HCEC 1CT (cell line): ENCODE measurements at regions not wholly inside any gene's neighbourhood (a gene's known extent, or its start where the extent isn't known, plus 50 kb on each side); places are given as distances from the start of the nearest gene placed in this dataset.

ENCODE experiments used
- DNase-seq: peaks from one replicate; pipeline ENCODE4 v3.0.0-alpha.2; 2017

GRCh38 chr4:130393231-130393630 is 1297.3 kb downstream of the C4orf33 start:
- no peak for DNase-seq

DNA sequence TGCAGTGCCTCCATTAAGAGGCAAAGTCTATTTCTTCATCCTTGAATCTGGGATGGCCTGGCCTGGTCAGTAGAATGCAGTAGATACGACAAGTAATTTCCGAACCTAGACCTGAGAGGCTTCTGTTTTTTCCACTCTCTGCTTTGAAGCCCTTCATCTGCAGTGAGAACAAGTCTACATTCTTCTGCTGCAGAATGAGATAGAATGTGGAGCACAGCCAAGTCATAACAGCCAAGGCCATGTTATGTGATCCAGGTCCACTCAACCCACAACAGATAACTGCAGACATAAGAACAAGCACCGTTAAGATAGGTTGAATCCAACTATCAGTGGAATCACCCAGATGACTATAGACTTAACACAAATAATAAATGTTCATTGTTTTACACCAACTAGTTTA is 1297.7 kb downstream of the C4orf33 start:
- DNase-seq: peak; percentile 4

DNA sequence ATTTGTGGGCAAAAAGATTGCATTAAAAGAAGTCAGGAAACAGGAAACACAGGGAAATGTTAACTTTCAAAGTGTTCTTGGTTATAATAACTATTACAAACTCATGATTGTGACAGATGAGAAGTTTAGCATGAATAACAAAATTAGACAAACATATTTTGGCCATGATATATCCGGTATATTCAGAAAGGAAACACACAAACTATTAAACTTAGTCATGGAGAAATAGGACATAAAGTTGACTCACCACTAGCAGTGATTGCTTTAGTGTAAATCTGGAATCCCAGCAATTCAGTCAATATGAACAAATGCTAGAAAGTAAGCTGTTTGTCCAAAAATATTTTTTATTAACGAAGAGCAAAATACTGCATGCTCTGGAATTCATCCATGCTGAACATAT is 1299.9 kb downstream of the C4orf33 start:
- peak; percentile 88 for DNase-seq

- no peak for DNase-seq
These were observed 1307.3 kb downstream of the C4orf33 start for GRCh38 chr4:130403221-130403620.

GRCh38 chr4:130416228-130416627 is 1320.3 kb downstream of the C4orf33 start:
- no peak for DNase-seq

GRCh38 chr4:130419211-130419975 is 1323.4 kb downstream of the C4orf33 start:
- no peak for DNase-seq

DNA sequence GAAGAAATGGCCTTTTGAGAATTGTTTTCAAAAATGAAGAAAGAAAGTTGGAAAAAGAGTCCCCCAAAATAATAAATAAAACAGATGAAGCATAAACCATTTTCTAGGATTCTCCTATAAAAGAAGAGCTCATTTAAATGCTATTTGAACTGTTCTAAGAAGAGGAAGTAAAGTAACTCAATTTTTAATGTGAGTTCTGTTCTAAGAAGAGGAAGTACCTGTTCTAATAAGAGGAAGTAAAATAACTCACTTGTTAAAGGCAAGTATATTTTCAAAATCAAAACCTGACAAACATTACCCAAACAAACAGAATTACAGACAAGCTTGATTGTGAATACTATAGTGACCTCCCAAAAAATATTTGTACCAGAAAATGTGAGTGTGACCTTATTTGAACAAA is 1326.3 kb downstream of the C4orf33 start:
- DNase-seq: no peak

GRCh38 chr4:130424211-130424610 is 1328.3 kb downstream of the C4orf33 start:
- no peak for DNase-seq

DNA sequence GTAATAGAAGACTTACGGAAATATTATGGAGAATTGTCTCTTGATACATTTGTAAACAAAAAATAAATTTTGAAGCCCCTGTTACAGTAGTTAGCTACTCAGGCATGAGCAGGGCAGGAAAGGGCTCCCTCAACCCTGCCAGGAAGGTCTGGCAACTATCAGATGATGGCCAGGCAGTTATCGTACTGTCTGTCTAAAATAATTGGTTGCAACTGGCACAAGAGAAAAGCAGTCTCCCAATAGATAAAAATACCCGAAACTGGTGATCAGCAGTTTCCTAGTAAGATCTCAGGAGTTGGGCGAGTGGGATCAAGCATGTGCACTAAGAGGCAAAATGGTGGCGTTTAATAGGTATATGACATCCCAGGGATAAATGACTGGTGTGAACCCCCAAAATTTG is 1336.3 kb downstream of the C4orf33 start:
- DNase-seq: no peak

DNA sequence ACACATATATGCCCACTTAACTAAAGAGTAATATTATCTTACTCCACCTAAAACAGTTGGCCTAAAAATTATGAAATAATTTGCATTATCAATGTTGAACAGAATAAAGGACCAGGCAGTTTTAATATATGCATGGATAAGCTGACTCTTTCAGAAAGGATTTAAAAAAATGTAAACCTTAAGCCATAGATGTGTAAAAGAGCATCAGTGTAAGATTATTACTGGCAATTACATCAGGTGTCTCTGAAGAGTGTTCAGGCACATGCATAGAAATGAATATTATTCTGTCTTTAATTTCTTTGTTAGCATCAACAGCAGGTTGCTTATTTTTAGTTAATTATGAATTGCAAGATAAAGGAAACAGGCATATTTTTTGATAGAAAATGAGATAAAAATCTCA is 1353.8 kb downstream of the C4orf33 start:
- DNase-seq: no peak

GRCh38 chr4:130468340-130468739 is 1372.4 kb downstream of the C4orf33 start:
- no peak for DNase-seq

GRCh38 chr4:130478406-130478805 is 1382.5 kb downstream of the C4orf33 start:
- peak; percentile 74 for DNase-seq

DNA sequence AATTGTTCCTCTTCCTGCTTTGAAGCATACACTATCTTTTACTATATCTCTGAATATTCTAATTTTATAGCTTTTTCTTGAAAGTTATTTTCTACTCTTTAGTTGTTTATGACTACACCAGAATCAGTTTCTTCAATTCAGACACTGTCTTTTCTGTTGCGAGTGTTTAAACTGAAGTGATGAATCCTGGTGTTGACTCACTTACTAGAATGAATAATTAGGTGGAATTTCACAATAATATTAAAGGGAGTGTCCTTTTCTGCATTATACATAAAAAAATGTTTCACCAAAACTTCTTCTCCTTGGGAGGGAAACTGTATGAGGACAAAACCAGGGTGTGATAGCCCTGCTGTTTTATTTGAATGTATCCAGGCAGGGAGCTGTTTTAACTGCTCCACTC is 1383.1 kb downstream of the C4orf33 start:
- peak; percentile 55 for DNase-seq

GRCh38 chr4:130479674-130480073 is 1383.7 kb downstream of the C4orf33 start:
- no peak for DNase-seq

GRCh38 chr4:130484826-130485225 is 1388.9 kb downstream of the C4orf33 start:
- peak; percentile 2 for DNase-seq

DNA sequence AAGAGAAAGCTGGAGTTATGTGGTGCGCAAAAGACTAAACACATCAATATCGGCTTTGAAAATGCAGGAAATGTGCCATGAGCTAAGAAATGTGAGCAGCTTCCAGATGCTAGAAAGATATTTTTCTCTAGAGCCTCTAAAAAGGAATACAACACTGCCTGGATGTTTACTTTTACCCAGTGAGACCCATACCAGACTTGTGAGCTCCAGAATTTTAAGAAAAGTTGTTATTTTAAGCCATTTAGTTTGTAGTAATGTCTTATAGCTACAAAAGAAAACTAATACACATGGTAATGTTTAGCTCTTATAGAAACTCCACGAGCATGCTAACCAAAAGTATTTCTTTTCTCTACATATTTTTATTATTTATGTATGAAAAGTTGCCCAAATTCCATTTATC is 1389.4 kb downstream of the C4orf33 start:
- peak; percentile 3 for DNase-seq

DNA sequence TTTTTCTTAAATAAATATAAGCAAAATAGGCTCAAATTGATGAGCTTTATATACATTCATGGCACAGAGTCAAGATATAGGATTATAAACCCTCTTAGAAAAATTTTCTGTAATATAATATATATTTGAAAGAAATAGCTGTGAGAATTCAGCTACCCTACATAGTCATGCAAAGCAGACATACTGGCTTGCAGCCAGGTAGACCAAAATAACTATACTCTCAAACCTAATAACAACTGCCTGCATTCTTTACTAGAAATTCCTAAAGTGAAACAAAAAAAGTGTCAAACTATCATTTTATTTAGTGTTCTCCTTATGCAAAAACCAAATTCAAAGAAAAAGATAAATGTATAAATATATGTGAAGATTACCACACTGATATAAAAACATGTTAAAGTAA is 1390.2 kb downstream of the C4orf33 start:
- no peak for DNase-seq

DNA sequence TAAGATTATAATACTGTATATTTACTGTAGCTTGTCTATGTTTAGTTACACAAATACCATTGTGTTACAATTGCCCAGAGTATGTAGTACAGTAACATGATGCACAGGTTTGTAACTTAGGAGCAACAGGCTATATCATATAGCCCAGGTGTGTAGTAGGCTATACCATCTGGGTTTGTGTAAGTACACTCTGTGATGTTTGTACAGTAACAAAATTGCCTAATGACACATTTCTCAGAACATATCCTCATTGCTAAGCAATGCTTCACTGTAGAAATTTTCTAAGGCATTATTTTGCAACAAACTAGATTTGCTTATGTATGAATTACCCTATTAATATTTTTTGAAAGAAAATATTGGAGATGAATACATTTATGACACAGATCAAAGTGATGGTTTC is 1390.9 kb downstream of the C4orf33 start:
- DNase-seq: peak; percentile 5

DNA sequence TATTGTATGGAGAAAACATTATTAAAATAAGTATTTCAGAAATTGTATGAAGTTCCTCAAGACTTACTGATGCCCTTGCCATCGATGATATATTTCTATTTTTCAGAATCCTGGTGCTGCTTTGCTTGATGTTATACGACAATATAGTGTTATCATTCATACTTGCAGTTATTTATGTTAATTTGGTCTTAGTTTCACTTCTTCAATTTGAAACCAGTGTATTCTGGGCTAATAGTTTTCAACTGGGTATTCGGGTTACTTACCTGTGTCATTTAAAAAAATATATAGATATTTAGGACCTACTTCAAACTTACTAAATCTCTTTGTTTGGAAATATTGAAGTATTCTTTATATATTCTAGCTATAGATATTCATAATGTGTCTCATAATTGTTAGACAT is 1414.7 kb downstream of the C4orf33 start:
- no peak for DNase-seq

DNA sequence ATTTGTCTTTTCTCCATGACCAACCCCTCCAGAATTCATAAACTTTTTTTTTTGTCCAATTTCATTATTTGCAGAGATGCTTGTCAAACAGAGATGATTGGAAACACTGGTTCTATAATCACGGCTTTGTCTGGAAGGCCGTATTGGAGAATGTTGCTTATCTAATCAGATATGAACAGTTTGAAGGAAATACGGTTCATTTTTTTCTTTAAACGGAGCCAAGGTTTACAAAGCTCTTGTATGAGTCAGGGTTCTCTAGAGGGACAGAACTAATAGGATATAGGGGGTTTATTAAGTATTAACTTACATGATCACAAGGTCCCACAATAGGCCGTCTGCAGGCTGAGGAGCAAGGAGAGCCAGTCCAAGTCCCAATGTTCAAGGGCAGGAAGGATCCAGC is 1415.8 kb downstream of the C4orf33 start:
- DNase-seq: no peak

GRCh38 chr4:130524057-130524456 is 1428.1 kb downstream of the C4orf33 start:
- no peak for DNase-seq

DNA sequence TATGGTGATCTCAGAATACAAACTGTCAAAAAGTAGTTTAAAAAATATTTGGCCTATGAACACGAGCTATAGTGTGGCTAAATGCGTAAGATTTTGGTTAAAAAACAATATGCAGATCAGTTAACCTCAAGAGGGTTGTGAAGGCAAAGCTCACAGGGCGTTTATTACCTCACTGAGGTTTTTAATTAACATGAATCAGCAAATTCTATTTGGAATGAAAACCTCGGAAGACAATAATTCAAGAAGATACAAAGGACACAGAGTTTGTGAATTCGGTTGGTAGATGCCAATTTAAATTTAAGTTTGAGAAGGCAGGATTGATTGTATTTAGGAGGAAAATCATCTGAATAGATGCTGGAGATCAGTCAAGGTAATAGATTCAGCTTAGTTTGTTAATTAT is 1434.6 kb downstream of the C4orf33 start:
- no peak for DNase-seq

- no peak for DNase-seq
These were observed 1438.7 kb downstream of the C4orf33 start for GRCh38 chr4:130534651-130535050.

- no peak for DNase-seq
These were observed 1447.0 kb downstream of the C4orf33 start for GRCh38 chr4:130542953-130543352.

GRCh38 chr4:130545171-130545570 is 1449.2 kb downstream of the C4orf33 start:
- DNase-seq: no peak
